SK-N-MC (cell line): ENCODE measurements at regions not wholly inside any gene's neighbourhood (a gene's known extent, or its start where the extent isn't known, plus 50 kb on each side); places are given as distances from the start of the nearest gene placed in this dataset.

Experiments
- EZH2 ChIP-seq: fragments of 200-600 bp; sonication (generic); IDR thresholded peaks from one replicate; pipeline ENCODE4 v1.6.1; 2017; ENCODE audit warnings: antibody characterized with exemption
- POLR2AphosphoS5 ChIP-seq: IDR thresholded peaks from 2 replicates; pipeline ENCODE4 v1.6.1; 2012; ENCODE audit warnings: mild to moderate bottlenecking, low read depth, low read length, borderline replicate concordance

GRCh38 chr5:3023656-3024055 is 272.2 kb upstream of the IRX2 start:
- TF ChIP-seq POLR2AphosphoS5 (no peak), EZH2 (no peak)
